GM21423 (cell line): ENCODE measurements at regions not wholly inside any gene's neighbourhood (a gene's known extent, or its start where the extent isn't known, plus 50 kb on each side); places are given as distances from the start of the nearest gene placed in this dataset.
"Not testable (repeated sequence)": the region's sequence is repeated elsewhere in the genome, so short reads cannot be mapped to it uniquely, and the experiment has no call there.

ENCODE experiments used
- ATAC-seq: cut with Tn5 transposase; IDR thresholded peaks from one replicate; pipeline ENCODE4 v1.9.1; 2021; ENCODE audit warnings: mild to moderate bottlenecking, moderate library complexity; ENCODE audit not compliant: unreplicated experiment

GRCh38 chr1:191453487-191453886, 704.8 kb upstream of the RGS18 start:
- no peak for ATAC-seq

DNA sequence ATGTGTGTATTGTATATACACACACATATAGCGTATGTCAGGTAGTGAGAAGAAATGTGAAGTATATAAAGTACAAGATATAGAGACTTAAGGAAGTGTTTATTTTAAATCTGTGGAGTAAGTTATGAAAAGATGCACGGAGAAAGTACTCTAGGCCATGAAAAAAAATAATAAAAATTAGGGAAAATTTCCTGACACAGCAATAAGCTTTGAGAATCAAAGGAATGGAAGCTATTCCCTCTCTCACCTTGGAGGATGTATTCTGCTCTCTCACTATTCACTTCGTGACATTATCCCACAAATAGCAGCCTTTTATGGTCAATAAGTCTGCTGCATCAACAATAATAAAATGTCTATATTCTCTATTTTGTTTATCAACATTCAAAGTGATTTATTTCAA, 700.4 kb upstream of the RGS18 start:
- no peak for ATAC-seq

- ATAC-seq = no peak
Measured at GRCh38 chr1:191460234-191460633, 698.0 kb upstream of the RGS18 start.

- no peak for ATAC-seq
Measured at GRCh38 chr1:191483988-191484387, 674.3 kb upstream of the RGS18 start.

- ATAC-seq = no peak
Measured at GRCh38 chr1:191490303-191490702, 668.0 kb upstream of the RGS18 start.

GRCh38 chr1:191495040-191495439, 663.2 kb upstream of the RGS18 start:
- no peak for ATAC-seq

DNA sequence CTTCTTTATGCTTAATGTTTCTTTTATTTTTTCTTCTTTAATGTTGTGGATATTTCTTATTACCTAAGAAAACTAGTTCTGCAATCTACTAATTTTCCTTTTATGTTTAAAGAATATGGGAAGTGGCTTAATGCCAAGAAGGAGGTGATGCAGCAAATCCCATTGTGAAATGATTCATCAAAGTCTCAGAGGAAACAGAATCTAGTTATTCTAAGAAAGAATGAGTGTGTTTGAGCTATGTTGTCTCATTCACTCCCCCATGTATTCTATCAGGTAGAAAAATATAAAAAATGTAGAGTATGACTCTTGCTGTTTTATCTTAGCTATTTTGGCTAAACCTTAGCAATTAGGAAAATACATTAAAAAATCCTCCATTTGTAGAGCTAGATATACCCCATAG, 659.9 kb upstream of the RGS18 start:
- ATAC-seq = no peak

GRCh38 chr1:191498825-191499224, 659.4 kb upstream of the RGS18 start:
- no peak for ATAC-seq

DNA sequence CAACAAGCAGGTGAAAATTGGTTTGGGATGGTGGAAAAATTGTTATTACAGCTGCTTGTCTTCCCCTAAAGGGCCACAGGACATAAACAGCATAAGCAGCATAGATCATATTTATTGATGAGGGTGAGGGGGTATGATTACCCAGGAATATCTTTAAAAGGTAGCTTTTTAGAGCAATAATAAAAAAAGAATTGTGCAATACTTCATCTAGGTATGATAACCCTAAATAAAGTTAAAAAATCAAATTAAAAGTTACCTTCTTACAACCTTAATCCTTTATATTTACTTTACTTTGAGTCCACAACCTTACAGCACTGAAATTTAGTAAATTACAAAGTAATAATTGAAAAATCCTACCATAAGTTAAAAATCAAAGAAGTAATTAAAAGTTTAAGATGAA, 653.3 kb upstream of the RGS18 start:
- no peak for ATAC-seq

DNA sequence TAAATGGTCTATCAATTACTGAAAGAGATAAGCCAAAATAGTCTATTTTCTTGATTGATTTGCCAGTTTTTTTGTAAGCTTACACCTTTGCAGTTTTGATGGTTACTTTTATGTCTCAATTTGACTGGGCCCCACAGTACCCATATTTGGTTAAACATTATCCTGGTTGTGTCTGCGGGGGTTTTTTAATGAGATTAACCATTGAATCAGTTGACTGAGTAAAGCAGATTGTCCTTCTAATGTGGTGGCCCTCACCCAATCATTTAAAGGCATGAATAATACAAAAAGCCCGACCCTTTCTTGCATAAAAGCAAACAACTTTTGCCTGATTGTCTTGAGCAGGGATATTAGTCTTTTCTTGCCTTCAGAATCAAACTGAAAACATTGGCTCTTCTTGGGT, 650.0 kb upstream of the RGS18 start:
- peak; percentile 60 for ATAC-seq

DNA sequence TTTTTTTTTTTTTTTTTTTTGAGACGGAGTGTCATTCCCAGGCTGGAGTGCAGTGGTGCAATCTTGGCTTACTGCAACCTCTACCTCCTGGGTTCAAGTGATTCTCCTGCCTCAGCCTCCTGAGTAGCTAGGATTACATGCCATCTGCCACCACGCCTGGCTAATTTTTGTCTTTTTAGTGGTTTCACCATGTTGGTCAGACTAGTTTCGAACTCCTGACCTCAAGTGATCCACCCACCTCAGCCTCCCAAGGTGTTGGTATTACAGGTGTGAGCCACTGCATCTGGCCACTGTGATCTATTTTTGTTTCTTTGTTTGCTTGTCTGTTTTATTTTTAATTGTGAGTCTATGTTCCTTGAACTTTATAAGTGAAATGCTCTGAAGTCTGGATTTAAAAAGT, 646.8 kb upstream of the RGS18 start:
- ATAC-seq = not testable (repeated sequence)

DNA sequence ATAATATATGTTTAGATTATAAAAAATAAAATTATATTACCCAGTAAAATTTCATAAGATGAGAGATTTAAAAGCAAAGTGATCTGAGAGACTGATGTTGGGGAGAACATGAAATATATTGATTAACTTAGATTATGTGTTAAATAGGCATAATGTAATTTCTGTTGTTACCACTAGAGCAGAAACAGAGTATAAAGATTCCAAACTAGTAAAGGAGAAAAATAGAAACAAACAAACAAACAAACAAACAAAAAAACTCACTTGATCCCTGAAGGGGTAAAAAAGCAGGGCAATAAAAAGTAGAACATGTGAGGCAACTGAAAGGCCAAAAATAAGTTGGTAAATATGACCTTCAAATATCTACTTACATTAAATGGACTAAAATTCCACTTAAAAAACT, 640.4 kb upstream of the RGS18 start:
- ATAC-seq = no peak

GRCh38 chr1:191519519-191519918, 638.7 kb upstream of the RGS18 start:
- ATAC-seq = no peak

DNA sequence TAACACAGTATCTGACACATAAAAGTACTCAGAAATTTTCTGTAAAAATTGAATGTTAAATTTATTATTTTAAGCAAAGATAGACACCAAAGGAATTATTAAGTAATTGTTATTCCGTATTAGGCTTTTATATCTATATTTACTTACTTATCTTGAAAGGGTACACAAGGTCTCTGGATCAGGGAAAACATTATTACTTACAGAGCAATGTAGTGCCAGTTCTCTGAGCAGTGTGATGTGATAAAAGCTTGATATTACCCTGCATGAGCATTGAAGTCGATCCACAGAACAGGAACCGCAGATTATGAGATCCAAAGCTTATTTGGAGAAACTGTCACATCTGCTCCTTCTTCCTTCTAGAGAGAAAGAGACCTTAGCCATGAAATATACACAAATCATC, 637.9 kb upstream of the RGS18 start:
- ATAC-seq = no peak

GRCh38 chr1:191525944-191526343, 632.3 kb upstream of the RGS18 start:
- not testable (repeated sequence) for ATAC-seq

DNA sequence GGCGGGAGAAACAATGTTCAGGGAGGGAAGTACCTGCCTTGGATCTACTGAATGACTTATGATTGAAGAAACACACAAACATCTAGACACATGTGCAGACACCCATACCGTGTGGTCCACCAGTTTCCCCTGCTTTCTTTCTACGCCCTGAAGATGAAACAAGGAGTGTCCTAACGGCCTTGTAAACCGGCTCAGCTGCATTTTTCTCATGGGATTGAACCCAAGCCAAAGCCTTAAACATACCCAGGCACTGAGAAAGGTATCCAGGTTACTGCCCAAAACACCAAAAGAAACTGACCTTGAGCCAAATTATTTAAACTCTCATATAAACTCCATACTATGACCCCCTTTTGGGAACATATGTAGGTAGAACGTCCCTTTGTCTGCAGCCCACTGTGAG, 630.0 kb upstream of the RGS18 start:
- no peak for ATAC-seq

- ATAC-seq = no peak
Measured at GRCh38 chr1:191530928-191531327, 627.3 kb upstream of the RGS18 start.

- ATAC-seq = no peak
Measured at GRCh38 chr1:191533254-191533653, 625.0 kb upstream of the RGS18 start.

DNA sequence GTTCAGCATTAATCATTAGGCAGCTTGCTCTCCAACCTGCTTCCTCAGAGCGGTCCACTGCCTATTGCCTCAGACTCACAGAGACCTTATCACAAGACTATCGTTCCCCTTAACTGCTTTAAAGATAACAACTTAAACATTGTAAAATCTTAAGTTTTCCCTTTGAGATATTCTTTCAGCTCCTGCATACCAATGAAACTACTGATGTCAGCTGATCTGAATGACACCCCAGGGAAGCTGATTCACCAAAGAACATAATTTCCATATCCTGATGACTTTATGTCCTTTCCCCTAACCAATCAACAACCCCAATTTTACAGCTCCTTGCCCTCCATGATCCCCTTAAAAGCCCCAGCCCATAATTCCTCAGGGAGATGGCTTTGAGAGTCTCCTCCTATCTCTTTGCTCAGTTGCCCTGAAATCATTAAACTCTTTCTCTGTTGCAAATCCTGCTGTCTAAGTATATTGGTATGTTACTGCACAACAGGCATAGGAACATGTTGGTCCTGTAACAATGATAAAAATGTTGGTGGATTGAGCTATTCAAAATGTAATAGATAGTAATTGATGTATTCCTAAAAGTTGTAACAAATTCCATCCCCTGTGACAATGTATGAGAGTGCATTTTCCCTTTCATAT, 621.4 kb upstream of the RGS18 start:
- no peak for ATAC-seq

- ATAC-seq = no peak
Measured at GRCh38 chr1:191541758-191542157, 616.5 kb upstream of the RGS18 start.

- ATAC-seq = no peak
Measured at GRCh38 chr1:191542444-191542843, 615.8 kb upstream of the RGS18 start.

DNA sequence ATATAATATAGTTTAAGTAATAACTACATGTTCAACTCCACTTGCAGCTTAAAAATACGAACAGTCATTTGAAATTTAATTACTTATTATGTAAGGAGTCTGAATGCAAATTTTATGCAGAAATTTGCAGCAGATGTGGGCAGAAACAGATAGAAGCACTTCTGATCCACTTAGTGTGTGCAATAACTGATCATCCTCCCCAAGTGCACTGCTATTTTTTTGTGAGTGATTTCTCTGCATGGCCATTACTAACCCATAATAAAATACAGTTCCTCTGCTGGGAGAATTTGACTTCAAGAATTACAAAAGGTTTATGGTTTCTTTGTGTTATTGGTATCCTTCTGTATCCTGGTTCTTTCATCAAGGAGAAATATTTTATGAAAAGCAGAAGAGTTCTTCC, 611.5 kb upstream of the RGS18 start:
- ATAC-seq = no peak

- no peak for ATAC-seq
Measured at GRCh38 chr1:191551019-191551418, 607.2 kb upstream of the RGS18 start.
